CD4-positive, alpha-beta T cell (primary cell): ENCODE measurements at regions not wholly inside any gene's neighbourhood (a gene's known extent, or its start where the extent isn't known, plus 50 kb on each side); places are given as distances from the start of the nearest gene placed in this dataset.
A peak's percentile ranks its signal among the peaks of the same experiment; 100 is the strongest.

Experiments used
- ATAC-seq: fragments of 200-7000 bp; cut with Tn5 transposase; one replicate; pipeline ENCODE4 v1.10.0; 2022; ENCODE audit warnings: mild to moderate bottlenecking; ENCODE audit not compliant: poor library complexity
- CTCF ChIA-PET: fragments of 350-600 bp; sonication (Branson Sonifier 250); formaldehyde crosslinking; loops from one replicate; lab custom pipeline; 2021; ENCODE audit warnings: antibody characterized with exemption, inconsistent platforms; lab: Charles Lee
- POLR2A ChIA-PET: fragments of 350-600 bp; sonication (Branson Sonifier 250); formaldehyde crosslinking; loops from one replicate; lab custom pipeline; 2021; ENCODE audit warnings: antibody characterized with exemption, inconsistent platforms; lab: Charles Lee
- DNase-seq, 14 experiments: peaks; one replicate each; pipeline ENCODE4 v3.0.0-alpha.2; 2013 to 2020; ENCODE audit warnings: mixed read lengths in 2 of 14
- H3K27ac ChIP-seq, 2 donors: one replicate each; pipeline versions ENCODE4 v1.5.1 to v1.7.0; 2013; ENCODE audit warnings: low read length in 2 of 2, low read depth in 1 of 2, mild to moderate bottlenecking in 1 of 2
- H3K27me3 ChIP-seq, 2 experiments: 1 replicate in 1 of 2; 2 replicates in 1 of 2; pipeline versions ENCODE4 v1.6.1 to v1.7.0; 2013; ENCODE audit warnings: low read length in 2 of 2, control low read depth in 1 of 2, mild to moderate bottlenecking in 1 of 2, moderate library complexity in 1 of 2; ENCODE audit not compliant: insufficient read depth in 2 of 2, control insufficient read depth in 1 of 2
- H3K36me3 ChIP-seq: one replicate; pipeline ENCODE4 v1.6.1; 2013; ENCODE audit warnings: low read length, control low read depth; ENCODE audit not compliant: insufficient read depth
- H3K4me1 ChIP-seq: one replicate; pipeline ENCODE4 v1.6.1; 2013; ENCODE audit warnings: low read length, control low read depth; ENCODE audit not compliant: insufficient read depth
- H3K4me3 ChIP-seq: one replicate; pipeline ENCODE4 v1.5.1; 2013; ENCODE audit warnings: mild to moderate bottlenecking, low read length, moderate library complexity
- H3K9me3 ChIP-seq, 2 experiments: 1 replicate in 1 of 2; 2 replicates in 1 of 2; pipeline versions ENCODE4 v1.6.1 to v1.7.0; 2013; ENCODE audit warnings: low read length in 2 of 2, mild to moderate bottlenecking in 2 of 2, control low read depth in 1 of 2, moderate library complexity in 1 of 2; ENCODE audit not compliant: control insufficient read depth in 1 of 2, insufficient read depth in 1 of 2
- H3K27ac Mint-ChIP-seq: one replicate; pipeline ENCODE4 v1.8.0; 2020; ENCODE audit warnings: mixed read lengths
- H3K27me3 Mint-ChIP-seq: one replicate; pipeline ENCODE4 v1.8.0; 2021; ENCODE audit warnings: mixed read lengths
- H3K36me3 Mint-ChIP-seq: one replicate; pipeline ENCODE4 v1.8.0; 2021; ENCODE audit warnings: low read depth, mixed read lengths
- H3K4me1 Mint-ChIP-seq: one replicate; pipeline ENCODE4 v1.8.0; 2021; ENCODE audit warnings: low read depth, mixed read lengths
- H3K4me3 Mint-ChIP-seq: one replicate; pipeline ENCODE4 v1.8.0; 2020; ENCODE audit warnings: mild to moderate bottlenecking, mixed read lengths
- H3K9me3 Mint-ChIP-seq: one replicate; pipeline ENCODE4 v1.8.0; 2020; ENCODE audit warnings: mixed read lengths
- intact Hi-C, 2 experiments: fragments of 100-400 bp; cut with DNase I in 1 of 2; cut with micrococcal nuclease in 1 of 2; formaldehyde crosslinking; loops; one replicate each; pipeline versions ENCODE4 v1.15.1 to v1.9.0; 2023 to 2025; cut with DNase I, micrococcal nuclease
- TF ChIP-seq, protein P1 (sequence below): fragments of 200-600 bp; IDR thresholded peaks from one replicate; pipeline ENCODE4 v1.8.0; 2022; ENCODE audit warnings: antibody characterized with exemption, mild to moderate bottlenecking

DNA sequence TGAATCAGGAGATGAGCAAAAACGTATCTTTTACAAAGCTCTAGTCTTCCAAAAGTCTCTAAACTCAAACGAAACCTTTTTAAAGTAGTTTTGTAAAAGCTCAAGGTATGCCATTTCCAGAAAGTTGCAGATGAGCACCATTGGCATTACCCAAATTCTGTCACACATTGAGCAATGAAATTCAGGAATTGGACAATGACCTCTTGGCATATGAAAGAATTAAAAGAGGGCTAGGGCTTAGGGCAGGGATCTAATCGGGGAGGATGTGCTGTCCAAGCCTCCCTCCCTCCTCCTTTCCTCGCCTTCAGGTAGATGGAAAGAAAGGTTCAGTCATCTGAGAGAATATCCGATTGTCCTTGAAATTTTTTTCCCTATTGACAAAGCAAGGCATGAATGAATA is 133.1 kb upstream of the CPNE4 start:
- peaks cover 0 to 5% of the 10 kb centered on the region in 2 experiments for H3K27me3 ChIP-seq
- ATAC-seq (no peak), DNase-seq (no peak)
- no peak overlapping the region for H3K27ac ChIP-seq
- Mint-ChIP-seq H3K27me3 (peaks cover 38% of the 10 kb centered on the region), H3K4me1 (no peaks in the 10 kb centered on the region), H3K36me3 (no peaks in the 10 kb centered on the region), H3K9me3 (no peaks in the 10 kb centered on the region), H3K4me3 (no peak overlapping the region), H3K27ac (no peak overlapping the region)
- intact Hi-C loops: no loop called here
- CTCF ChIA-PET: no interaction called here
- no peak overlapping the region for H3K4me3 ChIP-seq
- no peaks in the 10 kb centered on the region for H3K4me1 ChIP-seq
- H3K9me3 ChIP-seq: no peaks in the 10 kb centered on the region
- H3K36me3 ChIP-seq: no peaks in the 10 kb centered on the region
- TF ChIP-seq, protein P1, sequence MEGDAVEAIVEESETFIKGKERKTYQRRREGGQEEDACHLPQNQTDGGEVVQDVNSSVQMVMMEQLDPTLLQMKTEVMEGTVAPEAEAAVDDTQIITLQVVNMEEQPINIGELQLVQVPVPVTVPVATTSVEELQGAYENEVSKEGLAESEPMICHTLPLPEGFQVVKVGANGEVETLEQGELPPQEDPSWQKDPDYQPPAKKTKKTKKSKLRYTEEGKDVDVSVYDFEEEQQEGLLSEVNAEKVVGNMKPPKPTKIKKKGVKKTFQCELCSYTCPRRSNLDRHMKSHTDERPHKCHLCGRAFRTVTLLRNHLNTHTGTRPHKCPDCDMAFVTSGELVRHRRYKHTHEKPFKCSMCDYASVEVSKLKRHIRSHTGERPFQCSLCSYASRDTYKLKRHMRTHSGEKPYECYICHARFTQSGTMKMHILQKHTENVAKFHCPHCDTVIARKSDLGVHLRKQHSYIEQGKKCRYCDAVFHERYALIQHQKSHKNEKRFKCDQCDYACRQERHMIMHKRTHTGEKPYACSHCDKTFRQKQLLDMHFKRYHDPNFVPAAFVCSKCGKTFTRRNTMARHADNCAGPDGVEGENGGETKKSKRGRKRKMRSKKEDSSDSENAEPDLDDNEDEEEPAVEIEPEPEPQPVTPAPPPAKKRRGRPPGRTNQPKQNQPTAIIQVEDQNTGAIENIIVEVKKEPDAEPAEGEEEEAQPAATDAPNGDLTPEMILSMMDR: no peak
- POLR2A ChIA-PET: no interaction called here

DNA sequence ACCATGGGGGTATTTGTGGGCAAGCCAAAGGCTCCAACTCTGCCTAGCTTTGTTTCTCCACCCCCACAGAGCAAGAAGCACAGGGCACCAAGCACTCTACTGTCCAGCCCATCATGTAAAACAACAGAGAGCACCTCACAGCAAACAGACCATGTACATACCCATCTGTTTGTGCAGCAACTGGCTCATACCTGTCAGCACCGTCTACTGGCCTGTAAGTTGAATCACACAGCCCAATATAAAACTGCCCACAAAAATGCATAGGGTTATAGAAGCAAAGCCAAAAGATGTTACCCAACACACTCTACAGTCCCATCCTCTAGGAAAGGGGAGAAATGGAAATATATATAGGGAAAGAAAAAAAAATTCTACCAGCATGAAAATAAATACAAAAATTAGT is 139.7 kb upstream of the CPNE4 start:
- Histone ChIP-seq H3K36me3 (no peaks in the 10 kb centered on the region), H3K4me3 (no peak overlapping the region), H3K27me3 (peaks cover 3 to 5% of the 10 kb centered on the region in 2 experiments), H3K9me3 (no peaks in the 10 kb centered on the region), H3K4me1 (no peaks in the 10 kb centered on the region), H3K27ac (no peak overlapping the region)
- DNase-seq: no peak
- H3K9me3 Mint-ChIP-seq: no peaks in the 10 kb centered on the region
- ATAC-seq: no peak
- CTCF ChIA-PET: no interaction called here
- POLR2A ChIA-PET: no interaction called here
- H3K4me1 Mint-ChIP-seq: no peaks in the 10 kb centered on the region
- TF ChIP-seq, protein P1: no peak
- peaks cover 6% of the 10 kb centered on the region for H3K27me3 Mint-ChIP-seq
- no peak overlapping the region for H3K27ac Mint-ChIP-seq
- no peak overlapping the region for H3K4me3 Mint-ChIP-seq
- H3K36me3 Mint-ChIP-seq: no peaks in the 10 kb centered on the region
- intact Hi-C loops: no loop called here

GRCh38 chr3:132180337-132180791 is 136.8 kb upstream of the ACP3 start:
- ATAC-seq (no peak), DNase-seq (peak in 3 of 14 experiments; percentile 37 to 42 (median 40))
- no peak overlapping the region for H3K27ac ChIP-seq
- Mint-ChIP-seq H3K9me3 (no peaks in the 10 kb centered on the region), H3K27ac (no peak overlapping the region), H3K36me3 (no peaks in the 10 kb centered on the region), H3K27me3 (peaks cover 12% of the 10 kb centered on the region), H3K4me3 (no peak overlapping the region), H3K4me1 (peaks cover 5% of the 10 kb centered on the region)
- intact Hi-C loops: loop anchor here in 1 of 2 experiments (10.0 kb wide), 1 partner anchor 386 kb away; no protein-coding TSS in a partner anchor
- no peaks in the 10 kb centered on the region for H3K4me1 ChIP-seq
- no peaks in the 10 kb centered on the region for H3K36me3 ChIP-seq
- ChIA-PET POLR2A (no interaction called here), CTCF (no interaction called here)
- H3K4me3 ChIP-seq: no peak overlapping the region
- TF ChIP-seq, protein P1: peak; percentile 47
- H3K27me3 ChIP-seq: no peaks in the 10 kb centered on the region
- H3K9me3 ChIP-seq: no peaks in the 10 kb centered on the region
